Thyroid gland (tissue), 4 donors: ENCODE measurements at regions not wholly inside any gene's neighbourhood (a gene's known extent, or its start where the extent isn't known, plus 50 kb on each side); places are given as distances from the start of the nearest gene placed in this dataset.

ENCODE experiments used
- POLR2A ChIP-seq, 2 donors: fragments of 450-650 bp; IDR thresholded peaks; one replicate each; pipeline ENCODE4 v1.6.1; 2017; ENCODE audit warnings: antibody characterized with exemption in 2 of 2, mild to moderate bottlenecking in 2 of 2, moderate library complexity in 1 of 2
- TF ChIP-seq, protein P1 (sequence below), 6 experiments: fragments of 200-600 bp in 3 of 6; fragments of 450-650 bp in 3 of 6; sonication (generic) in 3 of 6; IDR thresholded peaks; one replicate each; pipeline ENCODE4 v1.5.1; 2016 to 2019; ENCODE audit warnings: antibody characterized with exemption in 6 of 6, mild to moderate bottlenecking in 2 of 6, inconsistent platforms in 1 of 6, moderate library complexity in 1 of 6

DNA sequence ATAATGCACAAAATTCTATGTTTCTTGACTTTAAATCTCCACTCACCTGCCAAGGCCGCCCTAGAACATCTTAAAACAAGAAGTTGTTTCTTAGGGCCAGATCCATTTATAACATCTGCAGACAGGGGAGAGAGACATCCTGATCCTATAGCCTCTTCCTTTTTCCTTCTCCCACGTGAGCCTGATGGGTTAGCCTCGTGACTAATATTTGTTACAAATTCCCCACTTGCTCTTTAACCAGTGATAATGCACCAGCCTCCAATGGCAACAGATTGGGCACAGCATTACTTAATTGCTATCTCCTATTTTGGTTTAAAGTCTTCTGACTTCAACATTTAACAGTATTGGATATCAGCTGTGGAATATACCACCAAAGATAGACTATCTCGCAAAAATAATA lies 196.5 kb downstream of the GADD45G start:
- no peak for TF ChIP-seq POLR2A (IDR thresholded peaks at IDR 0.05)
- TF ChIP-seq, protein P1, sequence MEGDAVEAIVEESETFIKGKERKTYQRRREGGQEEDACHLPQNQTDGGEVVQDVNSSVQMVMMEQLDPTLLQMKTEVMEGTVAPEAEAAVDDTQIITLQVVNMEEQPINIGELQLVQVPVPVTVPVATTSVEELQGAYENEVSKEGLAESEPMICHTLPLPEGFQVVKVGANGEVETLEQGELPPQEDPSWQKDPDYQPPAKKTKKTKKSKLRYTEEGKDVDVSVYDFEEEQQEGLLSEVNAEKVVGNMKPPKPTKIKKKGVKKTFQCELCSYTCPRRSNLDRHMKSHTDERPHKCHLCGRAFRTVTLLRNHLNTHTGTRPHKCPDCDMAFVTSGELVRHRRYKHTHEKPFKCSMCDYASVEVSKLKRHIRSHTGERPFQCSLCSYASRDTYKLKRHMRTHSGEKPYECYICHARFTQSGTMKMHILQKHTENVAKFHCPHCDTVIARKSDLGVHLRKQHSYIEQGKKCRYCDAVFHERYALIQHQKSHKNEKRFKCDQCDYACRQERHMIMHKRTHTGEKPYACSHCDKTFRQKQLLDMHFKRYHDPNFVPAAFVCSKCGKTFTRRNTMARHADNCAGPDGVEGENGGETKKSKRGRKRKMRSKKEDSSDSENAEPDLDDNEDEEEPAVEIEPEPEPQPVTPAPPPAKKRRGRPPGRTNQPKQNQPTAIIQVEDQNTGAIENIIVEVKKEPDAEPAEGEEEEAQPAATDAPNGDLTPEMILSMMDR (IDR thresholded peaks at IDR 0.05), result no peak
